DND-41 (cell line): ENCODE measurements at regions not wholly inside any gene's neighbourhood (a gene's known extent, or its start where the extent isn't known, plus 50 kb on each side); places are given as distances from the start of the nearest gene placed in this dataset.

Source experiments
- ATAC-seq: fragments of 200-7000 bp; cut with Tn5 transposase; 3 replicates; pipeline ENCODE4 v1.9.1; 2021; ENCODE audit warnings: low read depth; ENCODE audit not compliant: insufficient read depth
- DNase-seq: peaks from one replicate; pipeline ENCODE4 v3.0.0-alpha.2; 2020
- H2AFZ ChIP-seq: 2 replicates; pipeline ENCODE4 v1.6.0; 2012; ENCODE audit warnings: low read depth, low read length
- H3K27ac ChIP-seq: 2 replicates; pipeline ENCODE4 v1.5.1; 2012; ENCODE audit warnings: low read length, inconsistent platforms
- H3K27me3 ChIP-seq: fragments of 200-600 bp; sonication (generic); 2 replicates; pipeline ENCODE4 v1.6.0; 2012; ENCODE audit warnings: low read length, mild to moderate bottlenecking, inconsistent platforms; ENCODE audit not compliant: insufficient read depth, poor library complexity
- H3K36me3 ChIP-seq: 2 replicates; pipeline ENCODE4 v1.5.1; 2012; ENCODE audit warnings: low read length, inconsistent platforms; ENCODE audit not compliant: insufficient read depth
- H3K4me1 ChIP-seq: 2 replicates; pipeline ENCODE4 v1.5.1; 2012; ENCODE audit warnings: mild to moderate bottlenecking, low read length; ENCODE audit not compliant: insufficient read depth
- H3K4me2 ChIP-seq: 2 replicates; pipeline ENCODE4 v1.6.0; 2012; ENCODE audit warnings: mild to moderate bottlenecking, moderate library complexity, low read length, inconsistent platforms; ENCODE audit not compliant: insufficient read depth
- H3K4me3 ChIP-seq, 2 experiments: fragments of 200-600 bp in 1 of 2; shearing (Covaris generic) in 1 of 2; 2 replicates each; pipeline ENCODE4 v1.5.1; 2012 to 2016; ENCODE audit warnings: inconsistent platforms in 2 of 2, low read length in 2 of 2, mild to moderate bottlenecking in 2 of 2, low read depth in 1 of 2, moderate library complexity in 1 of 2
- H3K79me2 ChIP-seq: 2 replicates; pipeline ENCODE4 v1.6.0; 2012; ENCODE audit warnings: low read length, inconsistent platforms; ENCODE audit not compliant: insufficient read depth
- H3K9ac ChIP-seq: 2 replicates; pipeline ENCODE4 v1.6.0; 2012; ENCODE audit warnings: low read depth, mild to moderate bottlenecking, inconsistent platforms, low read length, moderate library complexity
- H3K9me3 ChIP-seq: 2 replicates; pipeline ENCODE4 v1.5.1; 2012; ENCODE audit warnings: low read length, moderate library complexity, mild to moderate bottlenecking, inconsistent platforms; ENCODE audit not compliant: insufficient read depth, severe bottlenecking
- H4K20me1 ChIP-seq: 2 replicates; pipeline ENCODE4 v1.6.0; 2012; ENCODE audit warnings: low read length; ENCODE audit not compliant: insufficient read depth
- CTCF ChIP-seq: IDR thresholded peaks from 2 replicates; pipeline ENCODE4 v1.5.1; 2012; ENCODE audit warnings: borderline replicate concordance, low read length, moderate library complexity, mild to moderate bottlenecking; ENCODE audit not compliant: poor library complexity, severe bottlenecking; ENCODE audit errors: extremely low read depth
- EZH2 ChIP-seq: IDR thresholded peaks from 3 replicates; pipeline ENCODE4 v1.6.1; 2012; ENCODE audit warnings: borderline replicate concordance, low read depth, mild to moderate bottlenecking, moderate library complexity, low read length, inconsistent platforms; ENCODE audit not compliant: severe bottlenecking

GRCh38 chr4:18882468-18882867 lies 860.9 kb upstream of the LCORL start:
- Histone ChIP-seq H2AFZ (no peak overlapping the region), H3K27ac (no peak overlapping the region), H3K9me3 (no peaks in the 10 kb centered on the region), H3K4me1 (no peaks in the 10 kb centered on the region), H4K20me1 (no peaks in the 10 kb centered on the region), H3K27me3 (no peaks in the 10 kb centered on the region), H3K4me2 (no peak overlapping the region), H3K9ac (no peak overlapping the region), H3K4me3 (no peak overlapping the region), H3K36me3 (no peaks in the 10 kb centered on the region), H3K79me2 (no peaks in the 10 kb centered on the region)
- TF ChIP-seq EZH2, result no peak
- TF ChIP-seq CTCF, result no peak
- DNase-seq (no peak), ATAC-seq (no peak)

GRCh38 chr4:18881556-18881955 lies 860.0 kb upstream of the LCORL start:
- H3K27ac ChIP-seq, result no peak overlapping the region
- H3K4me3 ChIP-seq, result no peak overlapping the region
- H2AFZ ChIP-seq, result no peak overlapping the region
- no peak for TF ChIP-seq EZH2
- TF ChIP-seq CTCF, result no peak
- no peak overlapping the region for H3K9ac ChIP-seq
- no peaks in the 10 kb centered on the region for H3K79me2 ChIP-seq
- H3K9me3 ChIP-seq, result no peaks in the 10 kb centered on the region
- DNase-seq (no peak), ATAC-seq (no peak)
- no peaks in the 10 kb centered on the region for H3K36me3 ChIP-seq
- no peaks in the 10 kb centered on the region for H4K20me1 ChIP-seq
- no peaks in the 10 kb centered on the region for H3K4me1 ChIP-seq
- H3K27me3 ChIP-seq, result no peaks in the 10 kb centered on the region
- H3K4me2 ChIP-seq, result no peak overlapping the region

- no peaks in the 10 kb centered on the region for H3K27me3 ChIP-seq
- H4K20me1 ChIP-seq, result no peaks in the 10 kb centered on the region
- DNase-seq (no peak), ATAC-seq (no peak)
- H3K9ac ChIP-seq, result no peak overlapping the region
- no peak overlapping the region for H3K27ac ChIP-seq
- no peak overlapping the region for H3K4me3 ChIP-seq
- H3K36me3 ChIP-seq, result no peaks in the 10 kb centered on the region
- H3K79me2 ChIP-seq, result no peaks in the 10 kb centered on the region
- no peaks in the 10 kb centered on the region for H3K9me3 ChIP-seq
- no peaks in the 10 kb centered on the region for H3K4me1 ChIP-seq
- H3K4me2 ChIP-seq, result no peak overlapping the region
- TF ChIP-seq CTCF (no peak), EZH2 (no peak)
- no peak overlapping the region for H2AFZ ChIP-seq
Measured at GRCh38 chr4:18880871-18881270, 859.3 kb upstream of the LCORL start.

- H3K4me1 ChIP-seq, result no peaks in the 10 kb centered on the region
- no peak overlapping the region for H2AFZ ChIP-seq
- no peaks in the 10 kb centered on the region for H3K79me2 ChIP-seq
- H3K36me3 ChIP-seq, result no peaks in the 10 kb centered on the region
- no peaks in the 10 kb centered on the region for H3K27me3 ChIP-seq
- H4K20me1 ChIP-seq, result no peaks in the 10 kb centered on the region
- H3K4me3 ChIP-seq, result no peak overlapping the region
- no peak for TF ChIP-seq EZH2
- H3K9me3 ChIP-seq, result peaks cover 6% of the 10 kb centered on the region
- no peak overlapping the region for H3K9ac ChIP-seq
- ATAC-seq, result no peak
- H3K4me2 ChIP-seq, result no peak overlapping the region
- H3K27ac ChIP-seq, result no peak overlapping the region
- no peak for DNase-seq
Measured at GRCh38 chr4:18878561-18878960, 857.0 kb upstream of the LCORL start.
